ENCODE measurements at regions not wholly inside any gene's neighbourhood (a gene's known extent, or its start where the extent isn't known, plus 50 kb on each side); places are given as distances from the start of the nearest gene placed in this dataset.

DNA sequence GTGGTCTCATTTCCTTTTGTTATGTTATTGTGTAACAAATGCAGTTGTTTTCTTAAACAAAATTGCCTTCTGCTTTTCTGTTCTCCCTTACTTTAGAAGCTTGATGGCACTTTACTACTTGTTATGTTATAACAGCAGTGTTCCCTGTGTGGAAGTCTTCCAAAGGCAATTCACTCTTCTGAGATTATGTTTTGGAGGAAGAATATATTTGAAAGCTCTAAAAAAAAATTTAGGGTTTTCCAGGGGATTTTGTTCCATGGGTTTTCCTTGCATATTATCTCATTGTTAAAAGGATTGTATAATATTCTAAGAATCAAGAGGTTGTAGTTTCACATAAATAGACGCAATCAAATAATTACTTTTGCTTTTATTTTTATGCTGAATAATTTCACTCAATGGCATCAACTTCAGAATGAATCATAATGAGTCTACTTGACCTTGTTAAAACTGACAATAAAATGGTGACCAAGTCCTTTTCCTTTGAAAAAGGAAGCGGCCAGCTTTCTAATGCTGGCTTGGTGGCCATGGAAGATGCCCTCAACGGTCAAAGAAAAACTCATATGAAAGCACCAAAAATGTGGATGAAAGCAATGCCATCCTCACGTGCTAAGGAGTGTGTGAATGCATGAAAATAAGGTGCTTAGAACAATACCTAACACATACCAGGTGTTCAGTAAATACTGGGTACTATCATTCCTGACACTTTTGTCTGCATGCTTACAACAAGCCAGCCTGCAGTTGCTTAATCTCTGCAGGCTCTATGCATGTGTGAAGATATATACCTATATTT is 92.4 kb upstream of the KLF6 start:
- TF ChIP-seq POLR2A (IDR thresholded peaks at IDR 0.05; ENCODE audit: extremely low read depth, insufficient read length) = no peak
- TF ChIP-seq, protein P1, sequence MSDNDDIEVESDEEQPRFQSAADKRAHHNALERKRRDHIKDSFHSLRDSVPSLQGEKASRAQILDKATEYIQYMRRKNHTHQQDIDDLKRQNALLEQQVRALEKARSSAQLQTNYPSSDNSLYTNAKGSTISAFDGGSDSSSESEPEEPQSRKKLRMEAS (IDR thresholded peaks at IDR 0.05; ENCODE audit: low read depth, low read length) = no peak

Measured in NB4 (cell line).